ENCODE measurements at regions not wholly inside any gene's neighbourhood (a gene's known extent, or its start where the extent isn't known, plus 50 kb on each side); places are given as distances from the start of the nearest gene placed in this dataset.
A peak's percentile ranks its signal among the peaks of the same experiment; 100 is the strongest.

- TF ChIP-seq POLR2A (IDR thresholded peaks at IDR 0.05), result no peak
- TF ChIP-seq CTCF (IDR thresholded peaks at IDR 0.05), result no peak
- Histone ChIP-seq H3K4me3 (no peak overlapping the region), H3K4me1 (no peaks in the 10 kb centered on the region), H3K9me3 (no peaks in the 10 kb centered on the region), H3K27ac (peak overlapping the region in 1 of 2 donors; percentile 60), H3K27me3 (no peaks in the 10 kb centered on the region), H3K36me3 (no peaks in the 10 kb centered on the region)
- no peak for DNase-seq
- intact Hi-C loops (cut with DNase I; ENCODE audit: low total_unique reads), result no loop called here
Measured at GRCh38 chr1:234675572-234675971, 65.6 kb upstream of the IRF2BP2 start.

- Histone ChIP-seq H3K9me3 (no peaks in the 10 kb centered on the region), H3K27me3 (no peaks in the 10 kb centered on the region), H3K36me3 (no peaks in the 10 kb centered on the region), H3K4me3 (no peak overlapping the region), H3K4me1 (no peaks in the 10 kb centered on the region), H3K27ac (no peak overlapping the region)
- TF ChIP-seq CTCF (IDR thresholded peaks at IDR 0.05) (no peak), POLR2A (IDR thresholded peaks at IDR 0.05) (no peak)
- intact Hi-C loops (cut with DNase I; ENCODE audit: low total_unique reads), result no loop called here
- no peak for DNase-seq
Measured at GRCh38 chr1:234675006-234675405, 65.0 kb upstream of the IRF2BP2 start.

GRCh38 chr1:234674218-234674815 lies 64.3 kb upstream of the IRF2BP2 start:
- TF ChIP-seq CTCF (IDR thresholded peaks at IDR 0.05) (no peak), POLR2A (IDR thresholded peaks at IDR 0.05) (no peak)
- no peaks in the 10 kb centered on the region for H3K27me3 ChIP-seq
- no peaks in the 10 kb centered on the region for H3K9me3 ChIP-seq
- DNase-seq, result no peak
- no peaks in the 10 kb centered on the region for H3K36me3 ChIP-seq
- intact Hi-C loops (cut with DNase I; ENCODE audit: low total_unique reads), result no loop called here
- no peak overlapping the region for H3K4me3 ChIP-seq
- H3K4me1 ChIP-seq, result no peaks in the 10 kb centered on the region
- H3K27ac ChIP-seq, result no peak overlapping the region

GRCh38 chr1:234672349-234673135 lies 62.6 kb upstream of the IRF2BP2 start:
- intact Hi-C loops (cut with DNase I; ENCODE audit: low total_unique reads), result no loop called here
- no peak overlapping the region for H3K4me3 ChIP-seq

More at GRCh38 chr1:234672349-234673135, 62.6 kb upstream of the IRF2BP2 start:
- H3K27me3 ChIP-seq, result no peaks in the 10 kb centered on the region
- no peak for DNase-seq
- no peak for TF ChIP-seq POLR2A (IDR thresholded peaks at IDR 0.05)
- no peak for TF ChIP-seq CTCF (IDR thresholded peaks at IDR 0.05)
- H3K4me1 ChIP-seq, result no peaks in the 10 kb centered on the region
- H3K9me3 ChIP-seq, result peaks cover 0 to 3% of the 10 kb centered on the region in 2 donors
- H3K27ac ChIP-seq, result no peak overlapping the region
- no peaks in the 10 kb centered on the region for H3K36me3 ChIP-seq

Data from uterus (tissue), 3 donors.